K562 (cell line): ENCODE measurements at regions not wholly inside any gene's neighbourhood (a gene's known extent, or its start where the extent isn't known, plus 50 kb on each side); places are given as distances from the start of the nearest gene placed in this dataset.

Source experiments
- ADNP ChIP-seq: fragments of 200-800 bp; sonication (Bioruptor generic); IDR thresholded peaks from 2 replicates; pipeline ENCODE4 v1.6.1; 2016; ENCODE audit warnings: missing genetic modification characterization, missing compliant biosample characterization
- CBFB ChIP-seq: sonication (generic); formaldehyde crosslinking; IDR thresholded peaks from 2 replicates; pipeline ENCODE4 v1.4.0; 2020; ENCODE audit warnings: mild to moderate bottlenecking, missing genetic modification reagents
- ELK1 ChIP-seq: sonication (generic); formaldehyde crosslinking; IDR thresholded peaks from 2 replicates; pipeline ENCODE4 v1.8.1; 2022; ENCODE audit warnings: missing genetic modification reagents
- ETV6 ChIP-seq, 3 experiments: fragments of 150-350 bp in 1 of 3; sonication (generic) in 1 of 3; formaldehyde crosslinking in 1 of 3; IDR thresholded peaks; 2 replicates each; pipeline versions ENCODE4 v1.6.1 to v1.8.0; 2014 to 2022; ENCODE audit warnings: borderline replicate concordance in 2 of 3, low read depth in 2 of 3, antibody characterized with exemption in 1 of 3, low read length in 1 of 3, mild to moderate bottlenecking in 1 of 3, missing genetic modification reagents in 1 of 3
- FOXA3 ChIP-seq, 2 experiments: fragments of 450-650 bp in 1 of 2; sonication (generic) in 1 of 2; formaldehyde crosslinking; IDR thresholded peaks in 1 of 2; conservative IDR thresholded peaks in 1 of 2; 2 replicates each; pipeline versions ENCODE4 v1.4.0 to v1.8.0; 2020 to 2022; ENCODE audit warnings: mild to moderate bottlenecking in 2 of 2, missing genetic modification reagents in 1 of 2
- GTF2E2 ChIP-seq: fragments of 200-800 bp; sonication (Bioruptor generic); IDR thresholded peaks from 2 replicates; pipeline ENCODE4 v1.6.1; 2016; ENCODE audit warnings: missing genetic modification characterization, missing compliant biosample characterization
- MXD1 ChIP-seq: fragments of 250-450 bp; sonication (Bioruptor Pico); IDR thresholded peaks from 2 replicates; pipeline ENCODE4 v1.8.0; 2021; ENCODE audit warnings: borderline replicate concordance, mild to moderate bottlenecking, moderate library complexity; ENCODE audit not compliant: poor library complexity, severe bottlenecking
- POLR3A ChIP-seq: IDR thresholded peaks from 2 replicates; pipeline ENCODE4 v1.6.1; 2011; ENCODE audit warnings: borderline replicate concordance, mild to moderate bottlenecking, moderate library complexity; ENCODE audit not compliant: insufficient read length, insufficient read depth; ENCODE audit errors: extremely low read depth
- SLC30A9 ChIP-seq: fragments of 250-450 bp; sonication (Bioruptor Pico); IDR thresholded peaks from 2 replicates; pipeline ENCODE4 v1.8.0; 2022; ENCODE audit warnings: mild to moderate bottlenecking, moderate library complexity
- SMARCE1 ChIP-seq: fragments of 450-650 bp; IDR thresholded peaks from 2 replicates; pipeline ENCODE4 v1.7.1; 2016; ENCODE audit warnings: mild to moderate bottlenecking
- STAT5B ChIP-seq: fragments of 250-450 bp; sonication (Bioruptor Pico); IDR thresholded peaks from 2 replicates; pipeline ENCODE4 v1.8.0; 2021; ENCODE audit warnings: mild to moderate bottlenecking, inconsistent platforms
- STAT6 ChIP-seq: sonication (generic); formaldehyde crosslinking; IDR thresholded peaks from 2 replicates; pipeline ENCODE4 v1.8.1; 2023; ENCODE audit warnings: mild to moderate bottlenecking, missing genetic modification reagents
- ZBTB9 ChIP-seq: fragments of 450-650 bp; formaldehyde crosslinking; IDR thresholded peaks from 2 replicates; pipeline ENCODE4 v1.4.0; 2020; ENCODE audit warnings: mild to moderate bottlenecking, moderate library complexity
- ZNF174 ChIP-seq: fragments of 250-450 bp; sonication (Bioruptor Pico); IDR thresholded peaks from 2 replicates; pipeline ENCODE4 v1.4.0; 2020; ENCODE audit warnings: mild to moderate bottlenecking
- ZNF24 ChIP-seq: fragments of 450-650 bp; IDR thresholded peaks from 2 replicates; pipeline ENCODE4 v1.6.1; 2016
- TF ChIP-seq, protein P1 (sequence below): fragments of 450-650 bp; IDR thresholded peaks from 2 replicates; pipeline ENCODE4 v1.7.0; 2016; ENCODE audit warnings: borderline replicate concordance
- TF ChIP-seq, protein P2 (sequence below), 2 experiments: fragments of 450-650 bp in 1 of 2; sonication (generic) in 1 of 2; formaldehyde crosslinking; conservative IDR thresholded peaks; 2 replicates each; pipeline versions ENCODE4 v1.4.0 to v1.8.1; 2020 to 2022; ENCODE audit warnings: mild to moderate bottlenecking in 1 of 2, missing genetic modification reagents in 1 of 2

- TF ChIP-seq MXD1 (no peak), ZNF24 (no peak), POLR3A (no peak), FOXA3 (CRISPR knock-in tag; conservative IDR thresholded peaks at IDR 0.05 in 1 of 2, IDR thresholded peaks at IDR 0.05 in 1 of 2) (no peak), ZBTB9 (CRISPR knock-in tag) (0 out of 2 replicates have a peak, but pooled peaks have one; percentile 36), CBFB (CRISPR knock-in tag) (no peak), STAT5B (CRISPR knock-in tag) (no peak), ELK1 (CRISPR knock-in tag) (no peak), GTF2E2 (no peak), SMARCE1 (no peak), ETV6 (IDR thresholded peaks at IDR 0.05; ENCODE audit: borderline replicate concordance in 1 of 2, low read depth in 2 of 2, low read length in 1 of 2) (no peak), ETV6 (CRISPR knock-in tag; IDR thresholded peaks at IDR 0.05; ENCODE audit: borderline replicate concordance) (no peak), ADNP (tag) (no peak), SLC30A9 (CRISPR knock-in tag) (no peak), ZNF174 (CRISPR knock-in tag) (no peak), STAT6 (CRISPR knock-in tag) (0 out of 2 replicates have a peak, but pooled peaks have one; percentile 26)
- TF ChIP-seq, protein P1, sequence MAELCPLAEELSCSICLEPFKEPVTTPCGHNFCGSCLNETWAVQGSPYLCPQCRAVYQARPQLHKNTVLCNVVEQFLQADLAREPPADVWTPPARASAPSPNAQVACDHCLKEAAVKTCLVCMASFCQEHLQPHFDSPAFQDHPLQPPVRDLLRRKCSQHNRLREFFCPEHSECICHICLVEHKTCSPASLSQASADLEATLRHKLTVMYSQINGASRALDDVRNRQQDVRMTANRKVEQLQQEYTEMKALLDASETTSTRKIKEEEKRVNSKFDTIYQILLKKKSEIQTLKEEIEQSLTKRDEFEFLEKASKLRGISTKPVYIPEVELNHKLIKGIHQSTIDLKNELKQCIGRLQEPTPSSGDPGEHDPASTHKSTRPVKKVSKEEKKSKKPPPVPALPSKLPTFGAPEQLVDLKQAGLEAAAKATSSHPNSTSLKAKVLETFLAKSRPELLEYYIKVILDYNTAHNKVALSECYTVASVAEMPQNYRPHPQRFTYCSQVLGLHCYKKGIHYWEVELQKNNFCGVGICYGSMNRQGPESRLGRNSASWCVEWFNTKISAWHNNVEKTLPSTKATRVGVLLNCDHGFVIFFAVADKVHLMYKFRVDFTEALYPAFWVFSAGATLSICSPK = no peak
- TF ChIP-seq, protein P2, sequence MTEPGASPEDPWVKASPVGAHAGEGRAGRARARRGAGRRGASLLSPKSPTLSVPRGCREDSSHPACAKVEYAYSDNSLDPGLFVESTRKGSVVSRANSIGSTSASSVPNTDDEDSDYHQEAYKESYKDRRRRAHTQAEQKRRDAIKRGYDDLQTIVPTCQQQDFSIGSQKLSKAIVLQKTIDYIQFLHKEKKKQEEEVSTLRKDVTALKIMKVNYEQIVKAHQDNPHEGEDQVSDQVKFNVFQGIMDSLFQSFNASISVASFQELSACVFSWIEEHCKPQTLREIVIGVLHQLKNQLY (CRISPR knock-in tag; conservative IDR thresholded peaks at IDR 0.05) = no peak
Measured at GRCh38 chr3:42013691-42014457, 52.0 kb upstream of the ULK4 start (continued).
